GM12873 (cell line): ENCODE measurements at regions not wholly inside any gene's neighbourhood (a gene's known extent, or its start where the extent isn't known, plus 50 kb on each side); places are given as distances from the start of the nearest gene placed in this dataset.

Source experiments
- TF ChIP-seq, protein P1 (sequence below): IDR thresholded peaks from 2 replicates; pipeline ENCODE4 v1.5.1; 2012; ENCODE audit warnings: low read depth, mild to moderate bottlenecking, moderate library complexity, low read length, control low read depth; ENCODE audit not compliant: insufficient read depth; ENCODE audit errors: missing control alignments

DNA sequence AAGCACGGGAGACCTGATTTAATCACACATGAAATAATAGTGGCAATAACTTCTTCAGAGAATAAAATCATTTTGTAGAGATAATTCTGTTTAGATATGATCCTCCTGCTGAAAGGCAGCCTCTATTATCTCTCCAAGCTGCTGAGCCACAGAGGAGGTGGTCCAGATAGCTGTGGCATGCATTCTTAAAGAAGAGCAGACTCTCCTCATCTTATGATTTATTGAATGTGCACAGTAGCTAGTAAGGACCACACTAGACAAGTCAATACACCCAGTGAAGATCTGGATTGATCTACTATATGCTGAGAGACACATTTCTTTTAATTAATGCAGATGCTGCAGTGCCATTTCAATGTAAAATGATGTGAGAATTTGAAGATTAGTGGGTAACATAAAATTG lies 552.9 kb upstream of the ANO3 start:
- TF ChIP-seq, protein P1, sequence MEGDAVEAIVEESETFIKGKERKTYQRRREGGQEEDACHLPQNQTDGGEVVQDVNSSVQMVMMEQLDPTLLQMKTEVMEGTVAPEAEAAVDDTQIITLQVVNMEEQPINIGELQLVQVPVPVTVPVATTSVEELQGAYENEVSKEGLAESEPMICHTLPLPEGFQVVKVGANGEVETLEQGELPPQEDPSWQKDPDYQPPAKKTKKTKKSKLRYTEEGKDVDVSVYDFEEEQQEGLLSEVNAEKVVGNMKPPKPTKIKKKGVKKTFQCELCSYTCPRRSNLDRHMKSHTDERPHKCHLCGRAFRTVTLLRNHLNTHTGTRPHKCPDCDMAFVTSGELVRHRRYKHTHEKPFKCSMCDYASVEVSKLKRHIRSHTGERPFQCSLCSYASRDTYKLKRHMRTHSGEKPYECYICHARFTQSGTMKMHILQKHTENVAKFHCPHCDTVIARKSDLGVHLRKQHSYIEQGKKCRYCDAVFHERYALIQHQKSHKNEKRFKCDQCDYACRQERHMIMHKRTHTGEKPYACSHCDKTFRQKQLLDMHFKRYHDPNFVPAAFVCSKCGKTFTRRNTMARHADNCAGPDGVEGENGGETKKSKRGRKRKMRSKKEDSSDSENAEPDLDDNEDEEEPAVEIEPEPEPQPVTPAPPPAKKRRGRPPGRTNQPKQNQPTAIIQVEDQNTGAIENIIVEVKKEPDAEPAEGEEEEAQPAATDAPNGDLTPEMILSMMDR: no peak

DNA sequence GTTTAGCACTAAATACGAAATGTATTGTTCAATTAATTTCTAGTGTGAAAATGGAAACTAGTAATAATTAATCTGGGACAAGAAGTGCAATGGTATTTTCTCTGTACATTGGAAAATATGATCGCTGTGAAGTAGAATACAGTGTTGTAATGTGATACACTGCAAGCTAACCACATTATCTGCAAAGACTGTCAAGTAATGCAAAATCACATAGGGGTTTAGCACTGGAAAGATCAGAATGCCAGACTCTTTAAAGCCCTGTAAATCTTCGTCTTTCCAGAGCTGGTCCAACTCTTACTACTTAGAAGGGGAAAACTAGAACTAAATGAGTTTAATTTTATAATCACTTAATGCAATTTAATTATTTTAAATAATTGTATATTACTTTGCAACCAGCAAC lies 544.5 kb upstream of the ANO3 start:
- TF ChIP-seq, protein P1: no peak

DNA sequence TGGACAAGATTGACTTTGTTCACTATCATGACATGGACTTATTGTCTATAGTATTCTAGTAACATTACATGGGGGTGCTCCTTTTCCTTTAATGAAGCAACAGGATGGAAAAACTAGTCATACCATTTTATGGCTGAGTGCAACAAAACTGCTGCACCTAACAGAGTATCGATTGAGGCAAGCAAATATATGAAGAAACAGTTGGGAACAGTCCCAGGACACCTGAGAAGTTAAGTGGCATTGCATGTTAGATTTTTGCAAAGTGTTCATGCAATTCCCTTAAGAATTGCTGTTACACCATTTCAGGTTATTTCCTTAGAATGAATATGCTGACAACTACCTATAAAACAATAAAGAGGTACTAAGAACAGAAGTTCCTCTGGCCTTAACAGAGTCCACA lies 541.5 kb upstream of the ANO3 start:
- TF ChIP-seq, protein P1: no peak

DNA sequence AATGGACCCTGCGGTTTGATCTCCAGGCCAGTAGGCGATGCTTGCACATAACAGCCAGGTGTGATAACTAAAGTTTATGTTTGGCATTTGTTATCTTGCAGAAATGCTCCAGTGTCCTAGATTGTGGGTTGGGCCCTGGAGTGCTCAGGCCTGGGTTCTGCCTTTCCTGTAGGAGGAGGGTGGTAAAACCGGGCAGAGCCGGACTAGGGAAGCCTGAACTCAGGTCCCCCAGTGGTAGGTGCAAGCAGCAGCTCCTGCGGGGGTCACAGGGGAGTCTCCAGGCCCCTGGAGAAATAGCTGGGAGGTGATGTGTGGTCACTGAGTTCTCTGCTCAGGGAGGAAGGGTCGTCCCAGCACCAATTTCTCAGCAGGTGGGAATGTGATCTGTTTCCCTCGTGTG lies 538.3 kb upstream of the ANO3 start:
- TF ChIP-seq, protein P1: no peak

DNA sequence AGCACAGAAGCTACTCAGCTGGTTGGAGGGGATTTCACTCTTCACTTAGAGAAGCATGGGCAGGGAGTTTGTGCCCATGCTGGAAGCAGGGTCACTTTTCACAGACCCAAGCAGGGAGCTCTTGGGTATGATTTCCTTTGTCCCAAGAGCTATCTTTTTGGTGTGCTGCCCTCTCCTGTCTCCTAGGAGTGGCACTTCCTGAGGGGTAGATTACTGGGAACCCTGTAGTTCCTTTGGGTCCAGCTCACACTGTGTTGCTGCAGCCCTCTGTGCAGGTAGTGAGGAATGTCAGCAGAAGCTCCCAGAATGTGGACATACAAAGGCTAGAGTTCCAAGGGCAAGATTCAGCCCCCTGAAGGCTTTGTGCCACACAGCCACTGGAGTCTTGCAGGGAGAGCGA lies 537.1 kb upstream of the ANO3 start:
- TF ChIP-seq, protein P1: no peak

DNA sequence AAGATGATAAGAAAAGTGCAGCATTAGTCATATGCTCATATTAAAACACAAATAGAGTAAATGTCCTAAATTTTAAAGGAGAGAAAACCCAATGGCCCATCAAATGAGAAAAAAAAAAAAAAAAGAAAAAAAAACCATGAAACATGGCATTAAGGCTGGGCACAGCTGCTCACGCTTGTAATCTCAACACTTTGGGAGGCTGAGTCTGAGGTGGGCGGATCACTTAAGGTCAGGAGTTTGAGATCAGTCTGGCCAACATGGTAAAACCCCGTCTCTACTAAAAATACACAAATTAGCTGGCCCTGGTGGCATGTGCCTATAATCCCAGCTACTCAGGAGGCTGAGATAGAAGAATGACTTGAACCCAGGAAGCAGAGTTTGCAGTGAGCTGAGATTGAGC lies 515.5 kb upstream of the ANO3 start:
- TF ChIP-seq, protein P1: no peak

DNA sequence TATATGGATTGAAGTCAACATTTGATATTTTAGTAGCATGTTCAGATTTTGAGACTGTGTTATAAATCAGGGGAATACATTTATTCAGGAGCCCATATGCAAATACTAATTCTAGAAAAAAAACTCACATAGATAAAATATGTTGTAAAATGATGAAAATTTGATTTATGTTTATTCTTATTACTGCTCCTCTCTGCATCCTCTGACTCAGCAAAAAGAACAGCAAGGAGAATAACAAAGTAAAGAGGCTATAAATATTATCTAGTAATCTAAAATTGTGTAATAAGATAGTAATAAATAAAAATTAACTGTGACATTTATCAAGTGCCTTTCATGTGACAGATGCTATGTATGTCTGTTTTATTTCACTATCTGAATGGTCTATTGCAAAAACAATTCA lies 507.2 kb upstream of the ANO3 start:
- TF ChIP-seq, protein P1: no peak

DNA sequence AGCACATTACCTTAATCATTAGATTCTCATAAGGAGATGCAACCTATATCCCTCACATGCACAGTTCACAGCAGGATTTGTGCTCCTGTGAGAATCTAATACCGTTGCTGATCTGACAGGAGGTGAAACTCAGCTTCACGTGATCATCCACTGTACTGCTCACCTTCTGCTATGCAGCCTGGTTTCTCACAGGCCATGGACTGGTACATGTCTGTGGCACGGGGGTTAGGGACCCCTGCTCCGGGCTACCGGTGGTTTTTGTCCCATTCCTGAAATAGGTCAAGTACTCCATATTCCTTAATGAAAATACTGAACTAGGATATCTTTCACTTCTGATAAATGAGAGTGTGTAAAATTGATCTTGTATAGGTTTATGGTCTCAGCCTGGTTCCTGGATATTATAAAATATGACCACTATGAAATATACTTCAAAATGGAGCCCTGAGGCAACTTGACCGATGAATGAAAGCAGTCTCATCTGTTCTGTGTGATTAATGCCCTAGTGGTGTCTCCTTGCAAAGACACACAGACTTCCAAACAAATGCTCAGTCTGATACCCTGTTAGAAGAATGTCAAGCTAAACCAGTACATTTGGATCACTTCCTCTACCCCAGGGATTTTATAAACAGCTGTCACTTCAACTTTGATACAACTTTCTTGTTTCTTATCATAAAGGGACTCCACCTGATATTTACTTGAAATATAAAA lies 492.9 kb upstream of the ANO3 start:
- TF ChIP-seq, protein P1: no peak
